Neural crest cell (in vitro differentiated cells): ENCODE measurements at regions not wholly inside any gene's neighbourhood (a gene's known extent, or its start where the extent isn't known, plus 50 kb on each side); places are given as distances from the start of the nearest gene placed in this dataset.

Experiments
- DNase-seq: peaks from one replicate; pipeline ENCODE4 v3.0.0; 2021; ENCODE audit warnings: low read depth, mixed read lengths, low spot score
- H3K27ac Mint-ChIP-seq: one replicate; pipeline ENCODE4 v1.8.0; 2021; ENCODE audit warnings: mild to moderate bottlenecking, mixed read lengths; ENCODE audit not compliant: unreplicated experiment
- H3K27me3 Mint-ChIP-seq: 2 replicates; pipeline ENCODE4 v1.8.0; 2021; ENCODE audit warnings: low read depth, mild to moderate bottlenecking, mixed read lengths
- H3K36me3 Mint-ChIP-seq: 2 replicates; pipeline ENCODE4 v1.8.0; 2021; ENCODE audit warnings: low read depth, mild to moderate bottlenecking, mixed read lengths
- H3K4me1 Mint-ChIP-seq: 2 replicates; pipeline ENCODE4 v1.8.0; 2021; ENCODE audit warnings: mixed read lengths
- H3K4me3 Mint-ChIP-seq: one replicate; pipeline ENCODE4 v1.8.0; 2021; ENCODE audit warnings: mild to moderate bottlenecking, mixed read lengths
- H3K9me3 Mint-ChIP-seq: 2 replicates; pipeline ENCODE4 v1.8.0; 2021; ENCODE audit warnings: mixed read lengths
- CTCF ChIP-seq: fragments of 200-600 bp; sonication (generic); conservative IDR thresholded peaks from 2 replicates; pipeline ENCODE4 v1.5.0; 2021; ENCODE audit warnings: antibody characterized with exemption, mild to moderate bottlenecking

GRCh38 chr9:135272608-135273007, 185.1 kb downstream of the OLFM1 start:
- TF ChIP-seq CTCF = no peak
- Mint-ChIP-seq H3K9me3 (no peaks in the 10 kb centered on the region), H3K4me3 (no peak overlapping the region), H3K36me3 (no peaks in the 10 kb centered on the region), H3K27me3 (no peaks in the 10 kb centered on the region), H3K27ac (peak overlapping the region; percentile 50), H3K4me1 (peaks cover 9% of the 10 kb centered on the region)
- no peak for DNase-seq

GRCh38 chr9:135273008-135273407, 185.5 kb downstream of the OLFM1 start:
- no peak for DNase-seq
- TF ChIP-seq CTCF = no peak
- no peak overlapping the region for H3K27ac Mint-ChIP-seq
- no peak overlapping the region for H3K4me3 Mint-ChIP-seq
- no peaks in the 10 kb centered on the region for H3K27me3 Mint-ChIP-seq
- peaks cover 9% of the 10 kb centered on the region for H3K4me1 Mint-ChIP-seq
- no peaks in the 10 kb centered on the region for H3K9me3 Mint-ChIP-seq
- no peaks in the 10 kb centered on the region for H3K36me3 Mint-ChIP-seq

- no peak for TF ChIP-seq CTCF
- Mint-ChIP-seq H3K4me1 (peaks cover 6% of the 10 kb centered on the region), H3K27me3 (no peaks in the 10 kb centered on the region), H3K27ac (no peak overlapping the region), H3K4me3 (no peak overlapping the region), H3K36me3 (no peaks in the 10 kb centered on the region), H3K9me3 (no peaks in the 10 kb centered on the region)
- DNase-seq = no peak
Observed at GRCh38 chr9:135275163-135275562, 187.7 kb downstream of the OLFM1 start.

- no peak for DNase-seq
- H3K27ac Mint-ChIP-seq = peak overlapping the region; percentile 43
- H3K4me1 Mint-ChIP-seq = peaks cover under 1% of the 10 kb centered on the region
- no peak overlapping the region for H3K4me3 Mint-ChIP-seq
- no peaks in the 10 kb centered on the region for H3K9me3 Mint-ChIP-seq
- H3K36me3 Mint-ChIP-seq = no peaks in the 10 kb centered on the region
- no peaks in the 10 kb centered on the region for H3K27me3 Mint-ChIP-seq
- no peak for TF ChIP-seq CTCF
Observed at GRCh38 chr9:135275571-135276289, 188.3 kb downstream of the OLFM1 start.

GRCh38 chr9:135277219-135278201, 190.0 kb downstream of the OLFM1 start:
- DNase-seq = no peak
- Mint-ChIP-seq H3K27ac (peak overlapping the region; percentile 22), H3K36me3 (no peaks in the 10 kb centered on the region), H3K4me3 (no peak overlapping the region), H3K9me3 (no peaks in the 10 kb centered on the region), H3K27me3 (no peaks in the 10 kb centered on the region), H3K4me1 (no peaks in the 10 kb centered on the region)
- no peak for TF ChIP-seq CTCF
